GM12878 (cell line): ENCODE measurements at regions not wholly inside any gene's neighbourhood (a gene's known extent, or its start where the extent isn't known, plus 50 kb on each side); places are given as distances from the start of the nearest gene placed in this dataset.

Experiments used
- ATAC-seq: fragments of 200-7000 bp; cut with Tn5 transposase; 3 replicates; pipeline ENCODE4 v1.9.1; 2020; ENCODE audit warnings: mild to moderate bottlenecking, moderate library complexity
- BruUV-seq: library from RNA; stranded (reverse); fragments of 400-500 nt; replicated peaks from 2 replicates; lab custom pipeline; 2021; lab: Mats Ljungman, UMichigan
- CTCF ChIA-PET: fragments of 300-600 bp; sonication (Branson Sonifier 250); formaldehyde crosslinking; extraction: SDS; loops from one replicate; lab custom pipeline; 2021; ENCODE audit warnings: inconsistent platforms; lab: Yijun Ruan, JAX
- POLR2A ChIA-PET: fragments of 350-600 bp; formaldehyde crosslinking; extraction: SDS; loops from one replicate; lab custom pipeline; 2021; ENCODE audit warnings: inconsistent platforms; lab: Charles Lee
- RAD21 ChIA-PET: fragments of 300-600 bp; sonication (Branson Sonifier 250); formaldehyde crosslinking; loops from one replicate; lab custom pipeline; 2023; ENCODE audit warnings: antibody characterized with exemption; ENCODE audit not compliant: unreplicated experiment; lab: Charles Lee
- SMC1A ChIA-PET: fragments of 300-600 bp; sonication (Branson Sonifier 250); formaldehyde crosslinking; loops from one replicate; lab custom pipeline; 2023; ENCODE audit not compliant: unreplicated experiment, uncharacterized antibody; lab: Charles Lee
- DNase-seq: peaks from one replicate; pipeline ENCODE4 v3.0.0-alpha.2; 2011; ENCODE audit warnings: low read depth, low spot score
- FAIRE-seq: peaks from 3 replicates; lab custom pipeline; 2011; peaks lifted over from hg19 to GRCh38; lab: Jason Lieb, UNC
- H2AFZ ChIP-seq: 2 replicates; pipeline ENCODE4 v1.6.0; 2011; ENCODE audit warnings: low read depth, low read length, control low read depth; ENCODE audit not compliant: control insufficient read depth
- H3K27ac ChIP-seq: 2 replicates; pipeline ENCODE4 v1.5.1; 2011; ENCODE audit warnings: control low read depth; ENCODE audit not compliant: control insufficient read depth, insufficient read depth
- H3K27me3 ChIP-seq, 2 experiments: replicated peaks in 1 of 2; 2 replicates each; pipeline versions ENCODE4 v1.6.0 to v1.6.1; 2011; ENCODE audit warnings: low read length in 1 of 2; ENCODE audit not compliant: control insufficient read depth in 2 of 2, insufficient read depth in 2 of 2
- H3K36me3 ChIP-seq, 2 experiments: 2 replicates each; pipeline ENCODE4 v1.5.1; 2011; ENCODE audit warnings: low read length in 1 of 2; ENCODE audit not compliant: control insufficient read depth in 2 of 2, insufficient read depth in 2 of 2
- H3K4me1 ChIP-seq: 2 replicates; pipeline ENCODE4 v1.6.1; 2011; ENCODE audit warnings: mild to moderate bottlenecking, low read length, moderate library complexity, mixed read lengths; ENCODE audit not compliant: control insufficient read depth, insufficient read depth
- H3K4me2 ChIP-seq: 2 replicates; pipeline ENCODE4 v1.6.0; 2011; ENCODE audit warnings: control low read depth; ENCODE audit not compliant: control insufficient read depth, insufficient read depth
- H3K4me3 ChIP-seq: fragments of 200-600 bp; sonication (generic); 2 replicates; pipeline ENCODE4 v1.5.1; 2016
- H3K79me2 ChIP-seq: 2 replicates; pipeline ENCODE4 v1.6.0; 2011; ENCODE audit warnings: low read length; ENCODE audit not compliant: control insufficient read depth, insufficient read depth
- H3K9ac ChIP-seq: 2 replicates; pipeline ENCODE4 v1.8.0; 2011; ENCODE audit warnings: low read length, control low read depth, mixed read lengths; ENCODE audit not compliant: control insufficient read depth, insufficient read depth
- H3K9me3 ChIP-seq: replicated peaks from 3 replicates; pipeline ENCODE4 v1.5.1; 2011; ENCODE audit warnings: mild to moderate bottlenecking, low read length; ENCODE audit not compliant: control insufficient read depth, insufficient read depth
- H4K20me1 ChIP-seq: 2 replicates; pipeline ENCODE4 v1.6.0; 2011; ENCODE audit not compliant: control insufficient read depth, insufficient read depth
- ATF7 ChIP-seq: fragments of 450-650 bp; IDR thresholded peaks from 2 replicates; pipeline ENCODE4 v1.6.1; 2016; ENCODE audit warnings: low read depth, mild to moderate bottlenecking
- FOS ChIP-seq: IDR thresholded peaks from 3 replicates; pipeline ENCODE4 v1.6.1; 2011; ENCODE audit warnings: borderline replicate concordance; ENCODE audit not compliant: insufficient read length; ENCODE audit errors: extremely low read depth
- HCFC1 ChIP-seq: fragments of 150-350 bp; IDR thresholded peaks from 2 replicates; pipeline ENCODE4 v1.6.1; 2014; ENCODE audit warnings: low read length
- HDAC6 ChIP-seq: fragments of 200-600 bp; sonication (generic); IDR thresholded peaks from one replicate; pipeline ENCODE4 v1.8.0; 2017; ENCODE audit warnings: antibody characterized with exemption; ENCODE audit not compliant: unreplicated experiment
- NFYB ChIP-seq: IDR thresholded peaks from 2 replicates; pipeline ENCODE4 v1.6.1; 2011; ENCODE audit warnings: low read depth, mild to moderate bottlenecking, low read length, improper control_type of control experiment, moderate library complexity; ENCODE audit not compliant: insufficient read depth
- SRF ChIP-seq, 2 experiments: IDR thresholded peaks; 2 replicates each; pipeline ENCODE4 v1.6.1; 2011; ENCODE audit warnings: low read depth in 2 of 2, low read length in 2 of 2, mild to moderate bottlenecking in 1 of 2, moderate library complexity in 1 of 2
- TCF3 ChIP-seq: IDR thresholded peaks from 2 replicates; pipeline ENCODE4 v1.6.1; 2012; ENCODE audit warnings: low read depth, mild to moderate bottlenecking, low read length, borderline replicate concordance; ENCODE audit not compliant: insufficient read depth
- WRNIP1 ChIP-seq: IDR thresholded peaks from 2 replicates; pipeline ENCODE4 v1.6.1; 2011; ENCODE audit warnings: low read depth, low read length, improper control_type of control experiment, borderline replicate concordance
- ZBTB40 ChIP-seq: fragments of 450-650 bp; IDR thresholded peaks from 2 replicates; pipeline ENCODE4 v1.6.1; 2016; ENCODE audit warnings: mild to moderate bottlenecking, moderate library complexity, borderline replicate concordance
- ZNF217 ChIP-seq: fragments of 450-650 bp; IDR thresholded peaks from 2 replicates; pipeline ENCODE4 v1.6.1; 2017; ENCODE audit warnings: antibody characterized with exemption, mild to moderate bottlenecking
- ZNF24 ChIP-seq: fragments of 450-650 bp; IDR thresholded peaks from 2 replicates; pipeline ENCODE4 v1.6.1; 2017; ENCODE audit warnings: antibody characterized with exemption, mild to moderate bottlenecking
- WGBS: methylation state at CpG from one replicate; pipeline ENCODE4 v1.1.6; 2016; ENCODE audit warnings: low lambda C conversion rate; ENCODE audit not compliant: insufficient replicate concordance, insufficient coverage; ENCODE audit errors: missing lambda C conversion rate; 5-methylcytosine and 5-hydroxymethylcytosine counted together
- in situ Hi-C: fragments of 300-500 bp; cut with MboI; formaldehyde crosslinking; loops from 9 replicates; pipeline ENCODE4 v1.14.3; 2018; ENCODE audit warnings: mixed read lengths
- intact Hi-C: fragments of 100-400 bp; cut with micrococcal nuclease; formaldehyde crosslinking; loops from one replicate; pipeline ENCODE4 v1.14.2; 2022; ENCODE audit not compliant: unreplicated experiment
- TF ChIP-seq, protein P1 (sequence below): fragments of 150-350 bp; IDR thresholded peaks from 2 replicates; pipeline ENCODE4 v1.6.1; 2016; ENCODE audit warnings: low read depth, low read length

GRCh38 chrX:125405339-125405738 is 85.7 kb downstream of the TEX13C start (continued):
- TF ChIP-seq, protein P1, sequence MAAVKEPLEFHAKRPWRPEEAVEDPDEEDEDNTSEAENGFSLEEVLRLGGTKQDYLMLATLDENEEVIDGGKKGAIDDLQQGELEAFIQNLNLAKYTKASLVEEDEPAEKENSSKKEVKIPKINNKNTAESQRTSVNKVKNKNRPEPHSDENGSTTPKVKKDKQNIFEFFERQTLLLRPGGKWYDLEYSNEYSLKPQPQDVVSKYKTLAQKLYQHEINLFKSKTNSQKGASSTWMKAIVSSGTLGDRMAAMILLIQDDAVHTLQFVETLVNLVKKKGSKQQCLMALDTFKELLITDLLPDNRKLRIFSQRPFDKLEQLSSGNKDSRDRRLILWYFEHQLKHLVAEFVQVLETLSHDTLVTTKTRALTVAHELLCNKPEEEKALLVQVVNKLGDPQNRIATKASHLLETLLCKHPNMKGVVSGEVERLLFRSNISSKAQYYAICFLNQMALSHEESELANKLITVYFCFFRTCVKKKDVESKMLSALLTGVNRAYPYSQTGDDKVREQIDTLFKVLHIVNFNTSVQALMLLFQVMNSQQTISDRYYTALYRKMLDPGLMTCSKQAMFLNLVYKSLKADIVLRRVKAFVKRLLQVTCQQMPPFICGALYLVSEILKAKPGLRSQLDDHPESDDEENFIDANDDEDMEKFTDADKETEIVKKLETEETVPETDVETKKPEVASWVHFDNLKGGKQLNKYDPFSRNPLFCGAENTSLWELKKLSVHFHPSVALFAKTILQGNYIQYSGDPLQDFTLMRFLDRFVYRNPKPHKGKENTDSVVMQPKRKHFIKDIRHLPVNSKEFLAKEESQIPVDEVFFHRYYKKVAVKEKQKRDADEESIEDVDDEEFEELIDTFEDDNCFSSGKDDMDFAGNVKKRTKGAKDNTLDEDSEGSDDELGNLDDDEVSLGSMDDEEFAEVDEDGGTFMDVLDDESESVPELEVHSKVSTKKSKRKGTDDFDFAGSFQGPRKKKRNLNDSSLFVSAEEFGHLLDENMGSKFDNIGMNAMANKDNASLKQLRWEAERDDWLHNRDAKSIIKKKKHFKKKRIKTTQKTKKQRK = no peak
- TF ChIP-seq ZNF217 (no peak), SRF (IDR thresholded peaks at IDR 0.05; ENCODE audit: low read depth in 2 of 2, low read length in 2 of 2) (no peak), ZBTB40 (no peak)

DNA sequence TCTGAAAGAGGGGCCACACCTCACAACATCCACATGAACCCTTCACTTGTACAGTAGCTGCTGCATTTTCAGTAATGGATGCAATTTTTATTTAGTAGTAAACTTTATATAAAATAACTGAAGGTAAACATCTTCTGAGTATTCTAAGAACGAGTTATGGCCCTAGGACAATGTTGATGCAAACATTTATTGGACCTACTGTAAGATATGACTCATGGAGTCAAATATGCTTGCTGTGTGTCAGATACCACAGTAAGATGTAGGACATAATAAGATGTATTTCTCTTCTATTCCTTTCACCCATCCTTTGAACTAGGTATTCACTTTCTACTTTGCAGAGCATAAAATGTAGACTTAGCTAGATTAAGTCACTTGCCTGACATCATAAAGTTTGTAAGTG is 87.6 kb downstream of the TEX13C start:
- in situ Hi-C loops = no loop called here
- ChIA-PET POLR2A (no interaction called here), RAD21 (no interaction called here), SMC1A (no interaction called here), CTCF (no interaction called here)
- Histone ChIP-seq H3K4me2 (no peak overlapping the region), H3K4me1 (no peaks in the 10 kb centered on the region), H2AFZ (no peak overlapping the region), H3K9me3 (no peaks in the 10 kb centered on the region), H3K36me3 (no peaks in the 10 kb centered on the region), H4K20me1 (no peaks in the 10 kb centered on the region), H3K9ac (no peak overlapping the region), H3K79me2 (no peaks in the 10 kb centered on the region), H3K27me3 (no peaks in the 10 kb centered on the region), H3K27ac (no peak overlapping the region), H3K4me3 (no peak overlapping the region)
- intact Hi-C loops = no loop called here
- WGBS = 0% methylated on average over 1 of the region's 1 CpG
- no peak for DNase-seq
- no peak for FAIRE-seq
- TF ChIP-seq ATF7 (no peak), HDAC6 (no peak), HCFC1 (no peak), NFYB (no peak), FOS (no peak), ZNF24 (no peak), WRNIP1 (no peak), TCF3 (no peak)
- no peak for ATAC-seq
- BruUV-seq = no TSS peak
